DMS153 treated with DMSO at 0.1 percent for 48 hours (cell line): ENCODE measurements at regions not wholly inside any gene's neighbourhood (a gene's known extent, or its start where the extent isn't known, plus 50 kb on each side); places are given as distances from the start of the nearest gene placed in this dataset.

ENCODE experiments used
- DNase-seq: peaks from one replicate; lab custom pipeline; 2025; ENCODE audit not compliant: unreplicated experiment; lab: John Stamatoyannopoulos, UW

DNA sequence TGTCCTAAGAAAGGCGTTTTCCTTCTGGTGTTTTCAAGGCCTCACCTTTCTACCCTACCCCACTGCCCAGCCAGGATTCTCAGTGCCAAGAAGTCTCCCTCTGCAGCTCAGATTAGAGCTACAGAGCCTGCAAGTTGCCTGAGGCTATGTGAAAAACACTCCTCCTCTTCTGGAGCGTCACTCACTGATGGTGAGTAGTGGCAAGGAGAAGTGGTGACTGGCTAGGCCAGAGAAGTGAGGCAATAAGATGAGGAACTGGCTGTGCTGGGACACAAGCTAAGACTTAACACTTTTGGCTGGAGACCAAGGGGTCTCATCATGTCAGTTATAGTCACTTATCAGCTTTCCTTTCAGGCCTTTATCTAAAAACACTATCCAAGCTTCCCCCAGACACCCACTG is 86.7 kb upstream of the PRKAR2B start:
- no peak for DNase-seq

DNA sequence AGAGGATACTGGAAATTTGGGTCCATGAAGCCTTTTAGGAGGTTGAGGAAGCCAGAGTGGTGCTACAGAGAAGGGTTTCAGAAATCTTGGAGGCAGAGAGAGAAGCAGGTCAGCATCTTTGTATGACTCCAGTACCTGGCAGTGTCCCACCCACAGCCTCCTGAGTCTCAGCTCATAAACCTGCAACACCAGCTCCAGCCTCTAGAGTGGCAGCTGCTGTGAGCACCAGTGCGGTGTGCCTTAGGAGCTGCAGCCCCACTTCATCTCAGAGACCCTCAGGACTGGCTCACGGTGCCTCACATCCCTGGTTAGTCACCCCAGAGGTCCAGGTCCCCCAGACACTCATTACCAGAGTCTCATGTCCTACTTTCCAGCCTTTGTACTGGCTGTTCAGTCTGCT is 84.8 kb upstream of the PRKAR2B start:
- no peak for DNase-seq

DNA sequence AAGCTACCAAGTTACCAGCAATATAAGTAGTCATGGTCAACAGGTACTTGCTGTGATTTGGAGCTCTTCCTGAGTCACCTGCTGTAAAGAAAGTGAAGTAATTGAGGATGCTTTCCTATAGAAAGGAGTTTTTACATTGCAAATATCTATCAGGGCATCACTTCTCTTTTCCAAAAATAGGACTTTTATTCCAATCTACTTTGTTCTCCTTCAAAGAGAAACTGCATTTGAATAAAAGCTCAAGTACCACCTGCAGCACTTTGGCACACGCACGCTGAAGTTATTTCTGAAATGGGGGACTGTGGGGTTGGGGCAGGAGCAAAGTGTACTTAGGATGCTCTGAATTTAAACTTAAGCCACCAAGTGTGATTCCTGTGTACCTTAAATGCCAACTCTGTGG is 81.8 kb upstream of the PRKAR2B start:
- DNase-seq: no peak

DNA sequence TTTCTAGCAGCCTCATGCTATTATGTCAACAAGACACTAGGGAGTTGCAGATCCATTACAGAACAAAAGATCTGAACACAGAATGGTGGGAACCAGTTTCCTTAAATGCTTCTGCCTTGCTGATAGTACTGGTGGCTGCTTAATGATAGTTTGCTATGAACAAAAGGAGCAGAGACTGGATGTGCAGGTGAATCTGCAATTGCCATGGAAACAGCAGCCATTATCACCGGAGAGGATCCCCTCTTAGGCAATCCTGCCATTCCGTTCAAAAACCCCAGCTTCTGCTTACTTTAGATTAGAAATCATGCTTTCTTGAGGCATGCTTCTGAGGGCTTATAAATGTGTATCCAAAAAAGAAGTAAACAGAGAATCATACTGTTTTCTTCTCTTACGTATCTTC is 80.0 kb upstream of the PRKAR2B start:
- DNase-seq: peak; percentile 6

DNA sequence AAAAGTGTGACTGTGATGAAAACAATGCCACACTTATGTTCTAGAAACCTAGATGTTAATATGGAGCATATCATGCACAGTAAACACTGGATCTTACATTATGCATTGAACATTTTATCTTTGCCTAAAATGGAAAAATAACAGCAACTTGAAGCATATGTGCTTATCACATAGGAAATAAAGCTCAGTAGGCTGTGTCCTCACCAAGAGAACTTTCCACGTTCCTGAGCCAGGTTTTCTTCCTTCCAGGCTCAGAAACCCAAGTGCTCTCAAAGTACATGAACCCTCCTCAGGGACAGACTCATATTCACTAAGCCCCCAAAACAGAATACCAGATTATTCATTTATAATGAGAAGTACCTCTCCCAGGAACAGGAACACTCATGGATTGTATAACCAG is 79.4 kb upstream of the PRKAR2B start:
- no peak for DNase-seq

DNA sequence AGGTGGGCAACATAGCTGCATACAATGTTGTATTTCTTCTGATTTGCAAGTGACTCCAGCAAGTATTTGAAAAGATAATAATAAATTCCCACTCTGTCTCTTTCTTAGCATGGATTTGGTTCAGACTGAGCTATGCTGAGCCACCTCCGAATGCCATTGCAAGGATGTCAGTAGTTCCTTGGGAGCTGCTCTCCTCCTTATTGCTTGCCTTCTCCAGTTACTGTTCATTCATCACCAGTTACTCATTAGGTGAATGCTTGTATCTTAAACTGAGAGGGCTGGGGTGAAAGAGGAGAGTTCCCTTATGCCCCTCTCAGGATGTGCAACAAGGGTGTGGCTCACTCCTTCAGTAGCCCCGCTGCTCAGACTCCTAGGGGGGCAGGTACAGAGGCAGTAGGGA is 78.4 kb upstream of the PRKAR2B start:
- no peak for DNase-seq

DNA sequence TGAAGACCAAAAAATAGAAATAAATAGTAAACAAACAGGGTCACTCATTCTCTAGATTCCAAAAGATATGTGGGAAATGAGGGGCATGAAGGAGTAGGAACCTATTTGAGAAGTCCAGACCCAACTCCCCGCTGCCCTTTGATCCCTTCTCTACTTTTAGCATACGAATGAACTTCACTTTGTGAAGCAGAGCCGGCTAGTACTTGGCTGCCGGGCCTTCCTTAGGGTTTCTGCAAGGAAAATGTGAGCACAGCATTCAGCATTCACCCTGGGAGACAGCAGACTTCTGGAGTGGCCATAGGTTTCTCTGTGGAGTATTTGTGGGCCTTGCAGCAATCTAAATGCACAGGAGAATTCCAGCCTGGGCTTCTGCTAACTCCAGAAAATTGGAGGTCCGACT is 76.3 kb upstream of the PRKAR2B start:
- DNase-seq: no peak

DNA sequence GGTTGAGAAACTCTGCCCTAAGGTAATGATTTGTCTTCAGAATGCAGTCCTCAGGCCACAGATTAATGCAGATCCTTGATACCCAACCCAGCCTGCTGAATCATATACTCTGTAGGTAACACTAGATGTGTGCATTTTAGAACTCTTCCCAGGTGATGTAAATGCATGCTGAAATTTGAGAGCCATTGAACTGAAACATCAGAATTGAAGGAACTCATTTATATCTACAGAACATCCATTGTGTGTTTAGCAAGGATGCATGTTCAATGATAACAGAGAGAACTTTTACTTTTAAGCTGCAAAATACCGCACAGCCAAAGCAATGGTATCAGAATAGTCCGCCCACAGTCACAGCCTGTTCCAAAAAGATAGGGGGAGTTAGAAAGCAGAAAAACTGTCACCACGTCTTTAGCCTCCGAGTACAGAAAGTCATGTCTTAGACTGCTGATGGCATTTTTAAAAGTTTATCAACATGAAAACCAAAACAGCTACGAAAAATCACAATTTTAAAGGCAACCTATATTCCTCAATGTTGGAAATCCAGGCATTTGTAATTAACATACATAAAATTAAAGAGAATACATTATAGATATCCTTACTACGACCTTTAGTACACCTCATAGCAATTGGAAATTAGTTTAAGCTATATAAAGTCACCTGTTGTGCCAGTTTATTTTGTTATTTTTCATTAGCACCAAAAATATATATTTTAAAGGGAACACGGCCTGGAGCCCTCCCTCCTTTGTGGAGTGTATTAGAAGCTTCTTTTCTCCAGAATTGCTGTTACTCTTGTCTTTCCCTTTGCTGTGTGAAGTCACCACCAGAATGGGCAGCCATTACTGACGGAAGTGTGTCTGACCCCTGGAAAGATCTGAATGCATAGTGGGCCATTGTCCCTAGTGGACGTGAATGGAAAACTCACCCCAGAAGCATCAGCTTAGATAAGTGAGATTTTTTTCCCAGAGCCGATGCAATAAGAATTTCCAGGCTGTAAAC is 65.8 kb upstream of the PRKAR2B start:
- DNase-seq: no peak

DNA sequence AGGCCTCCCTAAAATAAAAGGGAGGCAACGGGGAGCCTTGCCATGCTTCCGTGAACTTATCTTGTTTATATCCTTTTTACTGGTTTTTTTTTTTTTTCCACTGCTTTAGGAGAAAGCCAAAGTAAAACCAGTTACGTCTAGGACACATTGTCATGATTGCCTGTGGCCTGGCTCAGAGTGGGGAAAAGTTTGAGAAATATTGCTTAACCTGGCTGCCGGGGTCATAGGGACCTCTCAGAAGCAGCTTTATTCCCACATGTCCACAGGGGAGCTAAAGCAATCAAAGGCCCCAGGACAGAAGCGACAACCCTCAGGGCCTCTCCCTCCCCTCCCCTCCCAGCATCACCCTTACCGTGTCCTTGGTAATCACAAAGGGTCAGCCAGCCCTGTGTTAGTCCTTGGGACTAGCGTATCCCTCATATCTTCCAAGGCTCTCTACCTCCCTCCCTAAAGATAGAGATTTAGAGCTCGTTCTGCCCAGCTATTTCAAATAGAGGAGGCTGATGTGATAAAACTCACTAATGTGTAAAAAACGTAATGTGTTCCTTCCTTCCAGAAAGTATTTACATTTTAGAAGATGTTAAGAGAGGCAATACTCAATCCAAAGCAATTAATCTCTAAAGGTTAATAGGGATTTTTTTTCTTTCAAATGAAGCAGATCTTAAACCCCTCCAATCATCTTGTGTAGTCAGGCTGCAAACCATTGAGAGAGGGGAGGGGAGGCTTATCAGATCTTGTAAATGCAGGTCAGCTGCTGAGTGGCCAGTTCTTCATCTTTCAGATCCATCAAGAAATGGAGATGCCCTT is 64.8 kb upstream of the PRKAR2B start:
- DNase-seq: no peak

DNA sequence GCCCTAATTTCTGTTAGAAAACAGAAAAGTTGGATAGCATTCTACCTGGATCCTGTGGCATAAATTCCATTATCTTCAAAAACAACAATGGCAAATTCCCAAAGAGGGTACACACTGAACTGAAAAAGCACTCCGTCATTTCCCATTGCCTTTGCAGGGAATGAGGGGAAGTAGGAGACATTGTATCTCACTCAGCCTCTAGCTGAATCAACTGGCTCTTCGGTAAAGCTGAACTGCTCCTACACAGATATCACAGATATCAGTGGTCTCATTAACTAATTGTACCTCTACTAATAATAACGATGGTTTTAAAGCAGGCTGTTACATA is 64.2 kb upstream of the PRKAR2B start:
- DNase-seq: no peak

DNA sequence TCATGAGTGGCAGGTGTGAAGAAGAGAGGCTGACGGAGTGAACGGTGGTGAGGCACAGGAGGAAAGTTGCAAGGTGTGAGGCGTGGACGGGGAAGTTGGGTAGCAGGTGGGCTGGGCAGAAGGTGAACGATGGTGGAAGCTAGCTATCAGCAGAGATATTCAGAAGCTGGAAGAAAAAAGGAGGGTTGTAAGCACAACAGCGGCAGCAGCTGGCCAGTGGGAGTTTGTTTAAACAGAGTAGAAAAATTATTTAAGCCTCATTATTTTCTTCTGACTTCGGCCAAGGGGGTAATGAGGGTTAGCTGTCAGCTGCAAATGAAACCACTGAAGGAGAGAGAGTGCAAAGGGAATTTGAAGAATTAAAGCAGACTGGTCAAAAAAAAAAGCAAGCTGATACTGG is 62.1 kb upstream of the PRKAR2B start:
- no peak for DNase-seq

DNA sequence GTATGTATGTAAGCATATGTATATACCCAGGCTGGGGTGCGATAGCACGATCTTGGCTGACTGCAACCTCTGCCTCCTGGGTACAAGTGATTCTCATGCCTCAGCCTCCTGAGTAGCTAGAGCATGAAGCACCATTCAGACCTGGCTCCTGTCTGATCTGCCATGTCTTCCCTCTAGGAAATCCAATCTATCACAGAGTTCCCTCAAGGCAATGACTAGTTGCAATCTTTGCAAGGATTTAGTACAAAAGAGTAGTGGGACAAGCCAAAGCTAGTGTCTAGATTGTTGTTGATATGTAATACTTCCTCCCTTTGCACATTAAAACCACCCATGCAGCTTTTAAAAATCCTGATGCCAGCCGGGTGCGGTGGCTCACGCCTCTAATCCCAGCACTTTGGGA is 60.5 kb upstream of the PRKAR2B start:
- no peak for DNase-seq

DNA sequence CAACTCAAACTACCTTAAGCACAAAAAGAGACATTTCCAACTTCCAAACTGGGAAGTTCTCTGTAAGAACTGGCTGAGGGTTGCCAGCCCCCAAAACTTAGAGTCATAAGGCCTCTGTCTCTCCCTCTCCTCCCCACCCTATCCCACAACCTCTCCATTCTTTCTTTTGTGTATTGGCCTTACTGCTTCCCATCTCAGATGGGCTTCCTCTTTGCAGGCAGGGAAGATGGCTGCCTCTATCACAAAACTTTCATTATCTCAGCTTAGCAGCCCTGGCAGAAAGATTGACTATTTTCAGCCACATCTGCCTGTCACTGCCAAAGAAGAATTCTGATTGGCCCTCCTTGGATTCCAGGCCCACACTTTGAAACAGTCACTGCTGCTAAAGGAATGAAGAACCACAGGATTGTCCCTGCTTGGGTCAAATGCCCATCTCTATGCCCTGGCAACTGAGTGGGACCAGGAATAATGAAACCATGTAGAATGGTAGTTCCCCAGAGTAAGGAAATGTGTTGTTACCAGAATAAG is 58.0 kb upstream of the PRKAR2B start:
- no peak for DNase-seq

DNA sequence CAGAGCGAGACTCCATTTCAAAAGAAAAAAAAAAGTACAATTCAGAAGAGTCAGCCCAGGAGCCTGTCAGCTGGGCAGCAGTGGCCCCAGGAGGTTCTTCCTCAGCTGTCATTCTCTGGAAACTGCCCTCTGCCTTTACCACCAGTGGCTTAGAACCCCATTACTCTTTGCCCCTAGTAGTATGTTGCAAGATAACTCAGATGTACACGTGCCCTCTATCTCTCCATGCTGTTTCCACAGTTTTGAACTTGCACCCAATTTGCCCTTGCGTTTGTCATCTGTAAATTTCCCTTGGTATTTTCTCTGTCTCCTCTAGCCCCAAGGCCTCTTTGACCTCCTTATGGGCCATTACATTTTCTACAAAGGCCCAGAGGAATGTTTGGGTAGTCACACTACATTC is 56.7 kb upstream of the PRKAR2B start:
- DNase-seq: no peak

DNA sequence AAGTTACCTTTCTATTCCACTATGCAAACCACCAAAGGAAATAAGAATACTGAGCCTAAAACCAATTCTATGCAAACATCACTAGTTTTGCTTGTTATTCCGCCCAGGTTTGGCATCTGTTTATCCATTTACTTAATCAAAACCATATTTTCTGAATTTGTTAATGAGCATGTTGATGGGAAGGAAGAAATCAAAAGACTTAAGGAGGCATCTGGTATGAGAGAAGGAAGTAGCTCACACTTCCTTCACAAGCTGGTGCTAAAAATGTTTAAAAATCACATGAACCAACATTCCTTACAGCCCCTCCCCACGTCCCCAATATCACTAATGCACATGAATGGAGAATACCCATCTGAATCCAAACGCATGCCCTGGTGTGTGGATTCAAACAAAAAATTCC is 52.0 kb upstream of the PRKAR2B start:
- DNase-seq: no peak
